ENCODE measurements at regions not wholly inside any gene's neighbourhood (a gene's known extent, or its start where the extent isn't known, plus 50 kb on each side); places are given as distances from the start of the nearest gene placed in this dataset.

DNA sequence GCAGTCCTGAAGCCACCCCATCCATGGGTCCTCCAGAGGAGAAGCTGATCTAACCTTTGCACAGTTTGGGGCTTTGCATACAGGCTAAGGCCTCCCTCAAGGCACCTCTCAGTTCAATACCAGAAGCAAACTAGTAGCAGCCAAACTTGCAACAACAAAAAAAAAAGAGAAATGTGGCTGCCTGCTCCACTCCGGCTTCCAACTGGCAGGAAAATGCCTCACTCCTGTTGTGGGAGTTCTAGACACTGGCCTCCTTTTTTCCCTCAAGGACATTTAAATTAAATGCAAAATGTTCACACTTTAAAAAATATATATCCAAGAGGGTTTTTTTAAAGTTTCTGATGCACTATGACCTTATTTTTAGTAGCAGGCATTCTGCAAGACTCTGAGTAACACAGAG lies 216.0 kb upstream of the TPM1 start:
- TF ChIP-seq ZBTB7A (IDR thresholded peaks at IDR 0.05; ENCODE audit: low read depth) (no peak), RAD21 (IDR thresholded peaks at IDR 0.05; ENCODE audit: low read depth) (no peak), TCF12 (IDR thresholded peaks at IDR 0.05; ENCODE audit: low read depth) (no peak), CREB1 (IDR thresholded peaks at IDR 0.05; ENCODE audit: low read depth) (no peak)
- TF ChIP-seq, protein P1, sequence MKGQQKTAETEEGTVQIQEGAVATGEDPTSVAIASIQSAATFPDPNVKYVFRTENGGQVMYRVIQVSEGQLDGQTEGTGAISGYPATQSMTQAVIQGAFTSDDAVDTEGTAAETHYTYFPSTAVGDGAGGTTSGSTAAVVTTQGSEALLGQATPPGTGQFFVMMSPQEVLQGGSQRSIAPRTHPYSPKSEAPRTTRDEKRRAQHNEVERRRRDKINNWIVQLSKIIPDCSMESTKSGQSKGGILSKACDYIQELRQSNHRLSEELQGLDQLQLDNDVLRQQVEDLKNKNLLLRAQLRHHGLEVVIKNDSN (IDR thresholded peaks at IDR 0.05), result no peak

DNA sequence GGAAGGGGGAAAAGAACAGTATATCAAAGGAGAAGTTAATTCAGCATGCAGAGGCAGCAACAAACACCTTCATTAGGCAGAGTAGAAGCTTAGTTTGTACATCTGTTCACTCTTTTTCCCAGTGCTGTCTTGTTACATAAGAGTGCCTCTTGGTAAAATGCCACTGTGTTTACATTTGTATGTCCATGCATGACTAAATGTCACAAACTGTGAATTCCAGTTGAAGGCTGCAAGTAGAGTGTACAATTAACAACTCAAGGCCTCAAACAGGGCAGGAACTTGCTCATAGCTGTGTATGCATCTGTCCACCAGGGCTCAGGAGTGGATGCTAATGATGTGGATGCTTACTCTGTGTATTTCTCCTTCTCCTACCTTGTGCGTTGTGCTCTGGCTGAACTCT lies 214.2 kb upstream of the TPM1 start:
- TF ChIP-seq EGR1 (IDR thresholded peaks at IDR 0.05), result no peak

DNA sequence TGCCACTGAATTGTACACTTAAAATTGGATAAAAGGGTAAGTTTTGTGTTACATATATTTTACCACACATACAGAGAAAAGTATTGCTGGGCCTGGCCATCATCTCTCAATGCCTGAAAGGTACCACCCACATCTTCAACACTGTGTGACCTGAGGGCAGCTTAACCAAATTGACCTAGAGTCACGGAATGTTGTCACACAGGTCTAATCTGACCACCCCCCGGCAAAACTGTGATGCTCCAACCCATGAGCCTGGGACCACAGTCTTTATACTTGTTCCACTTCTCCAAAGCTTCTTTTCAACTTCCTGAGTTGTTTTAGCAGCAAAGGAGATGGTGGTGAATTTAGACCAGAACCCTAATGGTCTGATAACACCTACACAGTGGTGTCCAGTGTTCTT lies 210.3 kb upstream of the TPM1 start:
- TF ChIP-seq EP300 (IDR thresholded peaks at IDR 0.05; ENCODE audit: borderline replicate concordance) (no peak), TEAD4 (IDR thresholded peaks at IDR 0.05) (no peak), TCF12 (IDR thresholded peaks at IDR 0.05; ENCODE audit: low read depth) (no peak), FOXM1 (IDR thresholded peaks at IDR 0.05; ENCODE audit: borderline replicate concordance, low read depth) (no peak), EGR1 (IDR thresholded peaks at IDR 0.05) (no peak)
- TF ChIP-seq, protein P2, sequence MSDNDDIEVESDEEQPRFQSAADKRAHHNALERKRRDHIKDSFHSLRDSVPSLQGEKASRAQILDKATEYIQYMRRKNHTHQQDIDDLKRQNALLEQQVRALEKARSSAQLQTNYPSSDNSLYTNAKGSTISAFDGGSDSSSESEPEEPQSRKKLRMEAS (IDR thresholded peaks at IDR 0.05), result no peak
- TF ChIP-seq, protein P3, sequence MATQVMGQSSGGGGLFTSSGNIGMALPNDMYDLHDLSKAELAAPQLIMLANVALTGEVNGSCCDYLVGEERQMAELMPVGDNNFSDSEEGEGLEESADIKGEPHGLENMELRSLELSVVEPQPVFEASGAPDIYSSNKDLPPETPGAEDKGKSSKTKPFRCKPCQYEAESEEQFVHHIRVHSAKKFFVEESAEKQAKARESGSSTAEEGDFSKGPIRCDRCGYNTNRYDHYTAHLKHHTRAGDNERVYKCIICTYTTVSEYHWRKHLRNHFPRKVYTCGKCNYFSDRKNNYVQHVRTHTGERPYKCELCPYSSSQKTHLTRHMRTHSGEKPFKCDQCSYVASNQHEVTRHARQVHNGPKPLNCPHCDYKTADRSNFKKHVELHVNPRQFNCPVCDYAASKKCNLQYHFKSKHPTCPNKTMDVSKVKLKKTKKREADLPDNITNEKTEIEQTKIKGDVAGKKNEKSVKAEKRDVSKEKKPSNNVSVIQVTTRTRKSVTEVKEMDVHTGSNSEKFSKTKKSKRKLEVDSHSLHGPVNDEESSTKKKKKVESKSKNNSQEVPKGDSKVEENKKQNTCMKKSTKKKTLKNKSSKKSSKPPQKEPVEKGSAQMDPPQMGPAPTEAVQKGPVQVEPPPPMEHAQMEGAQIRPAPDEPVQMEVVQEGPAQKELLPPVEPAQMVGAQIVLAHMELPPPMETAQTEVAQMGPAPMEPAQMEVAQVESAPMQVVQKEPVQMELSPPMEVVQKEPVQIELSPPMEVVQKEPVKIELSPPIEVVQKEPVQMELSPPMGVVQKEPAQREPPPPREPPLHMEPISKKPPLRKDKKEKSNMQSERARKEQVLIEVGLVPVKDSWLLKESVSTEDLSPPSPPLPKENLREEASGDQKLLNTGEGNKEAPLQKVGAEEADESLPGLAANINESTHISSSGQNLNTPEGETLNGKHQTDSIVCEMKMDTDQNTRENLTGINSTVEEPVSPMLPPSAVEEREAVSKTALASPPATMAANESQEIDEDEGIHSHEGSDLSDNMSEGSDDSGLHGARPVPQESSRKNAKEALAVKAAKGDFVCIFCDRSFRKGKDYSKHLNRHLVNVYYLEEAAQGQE (IDR thresholded peaks at IDR 0.05; ENCODE audit: low read depth), result no peak

DNA sequence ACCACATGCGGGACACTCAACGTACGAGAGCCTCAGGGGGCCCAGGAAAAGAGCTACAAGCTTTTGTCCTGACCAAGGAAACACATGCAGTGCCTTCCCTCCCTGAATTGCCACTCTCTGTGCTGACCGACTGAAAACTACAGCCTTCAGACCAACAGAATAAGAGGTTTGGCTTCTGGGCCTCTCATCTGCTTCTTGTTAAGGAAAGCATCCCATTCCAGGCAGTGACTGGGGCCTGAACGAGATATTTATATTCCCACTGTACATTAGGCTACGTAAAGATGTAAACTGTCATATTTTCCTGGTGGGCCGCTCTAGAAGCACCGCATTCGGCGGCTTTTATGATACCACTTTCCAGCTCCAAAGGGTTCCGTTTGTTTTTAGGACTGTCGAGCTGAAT lies 208.9 kb upstream of the TPM1 start:
- TF ChIP-seq TEAD4 (IDR thresholded peaks at IDR 0.05), result no peak
- no peak for TF ChIP-seq CREB1 (IDR thresholded peaks at IDR 0.05; ENCODE audit: low read depth)
- TF ChIP-seq, protein P3 (IDR thresholded peaks at IDR 0.05; ENCODE audit: low read depth), result no peak
- no peak for TF ChIP-seq YY1 (IDR thresholded peaks at IDR 0.05; ENCODE audit: low read depth)
- TF ChIP-seq TAF1 (IDR thresholded peaks at IDR 0.05; ENCODE audit: low read depth), result no peak
- no peak for TF ChIP-seq EP300 (IDR thresholded peaks at IDR 0.05; ENCODE audit: borderline replicate concordance)
- TF ChIP-seq RAD21 (IDR thresholded peaks at IDR 0.05; ENCODE audit: low read depth), result no peak
- no peak for TF ChIP-seq NFIC (IDR thresholded peaks at IDR 0.05)
- TF ChIP-seq TCF12 (IDR thresholded peaks at IDR 0.05; ENCODE audit: low read depth), result no peak
- TF ChIP-seq, protein P1 (IDR thresholded peaks at IDR 0.05), result no peak
- TF ChIP-seq, protein P2 (IDR thresholded peaks at IDR 0.05), result no peak
- no peak for TF ChIP-seq EGR1 (IDR thresholded peaks at IDR 0.05)
- TF ChIP-seq FOXM1 (IDR thresholded peaks at IDR 0.05; ENCODE audit: borderline replicate concordance, low read depth), result no peak
- no peak for TF ChIP-seq ZBTB7A (IDR thresholded peaks at IDR 0.05; ENCODE audit: low read depth)
- TF ChIP-seq CEBPB (IDR thresholded peaks at IDR 0.05), result no peak

DNA sequence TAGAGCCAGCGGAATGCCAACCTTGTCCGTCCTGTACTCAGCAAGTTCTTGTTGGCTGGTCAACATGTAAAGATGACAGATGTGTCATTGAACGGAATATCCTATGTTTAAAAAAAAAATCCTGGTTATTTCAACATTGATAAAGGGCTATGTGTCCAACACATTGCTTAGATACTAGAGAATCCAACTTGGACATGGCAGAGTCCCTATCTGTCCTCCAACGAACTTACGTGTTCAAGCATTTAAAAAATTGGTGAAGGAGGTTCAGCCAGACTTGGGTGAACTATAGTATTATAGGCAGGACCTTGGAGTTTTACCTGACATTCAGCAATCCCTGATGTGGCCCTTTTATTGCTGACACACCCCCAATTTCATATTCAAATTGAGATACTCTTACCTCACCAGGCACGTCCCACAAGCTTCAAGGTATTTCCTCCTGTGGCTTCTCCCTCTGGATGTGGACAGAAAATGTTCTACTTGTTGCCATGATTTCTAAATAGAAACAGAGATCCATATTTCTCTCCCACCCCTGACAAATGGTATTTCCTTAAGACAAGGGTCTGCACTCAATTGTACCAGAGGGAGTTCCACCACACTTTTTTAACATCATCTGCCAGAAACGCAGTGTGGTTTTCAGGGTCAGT lies 207.7 kb upstream of the TPM1 start:
- TF ChIP-seq EP300 (IDR thresholded peaks at IDR 0.05; ENCODE audit: borderline replicate concordance) (no peak), CEBPB (IDR thresholded peaks at IDR 0.05) (no peak), TCF12 (IDR thresholded peaks at IDR 0.05; ENCODE audit: low read depth) (no peak), RAD21 (IDR thresholded peaks at IDR 0.05; ENCODE audit: low read depth) (no peak), NFIC (IDR thresholded peaks at IDR 0.05) (no peak), YY1 (IDR thresholded peaks at IDR 0.05; ENCODE audit: low read depth) (no peak), FOXM1 (IDR thresholded peaks at IDR 0.05; ENCODE audit: borderline replicate concordance, low read depth) (no peak), ZBTB7A (IDR thresholded peaks at IDR 0.05; ENCODE audit: low read depth) (no peak), TAF1 (IDR thresholded peaks at IDR 0.05; ENCODE audit: low read depth) (no peak), TEAD4 (IDR thresholded peaks at IDR 0.05) (no peak), CREB1 (IDR thresholded peaks at IDR 0.05; ENCODE audit: low read depth) (no peak), EGR1 (IDR thresholded peaks at IDR 0.05) (no peak)
- TF ChIP-seq, protein P2 (IDR thresholded peaks at IDR 0.05), result no peak
- TF ChIP-seq, protein P3 (IDR thresholded peaks at IDR 0.05; ENCODE audit: low read depth), result no peak
- TF ChIP-seq, protein P1 (IDR thresholded peaks at IDR 0.05), result no peak
